HG03097 (cell line): ENCODE measurements at regions not wholly inside any gene's neighbourhood (a gene's known extent, or its start where the extent isn't known, plus 50 kb on each side); places are given as distances from the start of the nearest gene placed in this dataset.

ENCODE experiments used
- ATAC-seq: cut with Tn5 transposase; IDR thresholded peaks from one replicate; pipeline ENCODE4 v1.9.1; 2021; ENCODE audit not compliant: unreplicated experiment, low FRiP score

DNA sequence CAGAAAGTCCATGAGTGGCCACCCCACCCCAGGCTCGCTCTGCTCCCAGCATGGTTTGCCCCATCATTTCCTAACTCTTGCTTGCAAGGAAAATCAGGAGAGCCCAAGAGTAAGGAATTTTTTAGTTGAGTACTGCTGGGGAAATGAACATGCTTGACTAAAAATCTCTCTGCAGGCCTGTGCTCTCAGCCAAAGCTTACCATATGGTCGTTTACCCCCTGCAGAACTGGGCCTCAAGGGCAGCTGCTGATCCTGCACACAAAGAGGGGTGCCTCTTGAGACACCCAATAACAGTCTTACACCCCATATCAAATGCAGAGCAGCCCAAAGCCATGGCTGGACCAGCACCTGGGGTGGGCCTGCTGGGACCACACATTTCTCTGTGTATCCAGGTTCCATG is 183.2 kb downstream of the CXCL12 start:
- ATAC-seq = no peak

DNA sequence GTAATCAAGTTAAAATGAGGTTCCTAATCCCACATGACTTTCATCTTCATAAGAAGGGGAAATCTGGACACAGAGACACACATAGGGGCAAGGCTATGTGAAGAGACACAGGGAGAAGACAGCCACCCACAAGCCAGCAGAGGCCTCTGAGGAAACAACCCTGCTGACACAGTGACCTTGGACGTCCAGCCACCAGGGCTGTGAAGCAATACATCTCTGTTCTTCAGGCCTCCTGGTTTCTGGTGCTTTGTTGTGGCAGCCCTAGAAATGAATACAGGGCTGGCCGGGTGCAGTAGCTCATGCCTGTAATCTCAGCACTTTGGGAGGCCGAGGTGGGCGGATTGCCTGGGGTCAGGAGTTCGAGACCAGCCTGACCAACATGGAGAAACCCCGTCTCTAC is 183.9 kb downstream of the CXCL12 start:
- ATAC-seq = no peak

DNA sequence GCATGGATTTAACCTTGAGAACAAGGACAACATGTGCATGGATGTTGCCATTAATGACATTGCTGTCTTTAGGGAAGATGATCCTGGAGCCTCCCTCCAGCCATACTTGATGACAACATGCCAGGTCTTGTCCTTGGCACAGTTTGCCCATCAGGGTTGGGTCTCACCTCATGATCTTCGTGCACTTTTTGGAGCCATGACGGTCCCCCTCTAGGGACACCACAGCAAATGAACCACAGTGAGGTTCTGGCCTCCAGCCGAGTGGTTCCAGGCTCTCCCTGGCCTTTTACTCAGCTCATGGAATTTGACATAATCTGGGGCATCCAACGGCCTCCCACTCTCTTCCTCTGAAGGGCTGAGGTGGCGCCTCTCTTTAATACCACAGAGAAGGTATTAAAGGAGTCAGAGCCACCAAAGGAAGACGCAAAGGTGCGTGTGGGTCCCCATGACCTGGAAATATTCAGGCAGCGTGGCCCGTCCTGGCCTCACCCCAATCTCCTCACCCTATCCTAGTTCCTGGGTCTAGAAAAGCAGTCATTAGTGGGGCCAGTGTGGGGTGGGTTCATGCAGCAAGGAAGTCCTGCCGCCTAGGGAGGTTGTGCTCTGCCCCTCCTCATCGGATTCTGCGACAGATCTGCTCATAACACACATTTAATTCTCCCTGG is 184.8 kb downstream of the CXCL12 start:
- no peak for ATAC-seq

DNA sequence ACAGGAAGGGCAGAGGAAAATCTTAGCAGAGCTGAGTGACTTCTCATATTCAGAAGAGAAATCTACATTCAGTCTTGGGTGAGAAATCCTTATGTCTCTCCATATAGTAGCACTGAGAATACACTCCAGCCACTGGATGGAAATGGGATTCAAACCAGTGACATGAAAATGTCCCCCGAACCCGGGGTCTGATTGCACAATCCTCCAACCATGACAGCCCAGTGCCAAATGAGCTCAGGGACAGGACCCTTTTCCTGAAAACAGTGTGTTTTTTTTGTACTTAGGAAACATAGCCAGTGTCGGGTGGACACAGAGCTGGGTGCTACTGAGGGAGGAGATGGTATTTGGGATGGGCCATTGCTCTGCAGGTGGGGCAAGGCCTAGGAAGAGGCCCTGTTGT is 185.6 kb downstream of the CXCL12 start:
- ATAC-seq = no peak

DNA sequence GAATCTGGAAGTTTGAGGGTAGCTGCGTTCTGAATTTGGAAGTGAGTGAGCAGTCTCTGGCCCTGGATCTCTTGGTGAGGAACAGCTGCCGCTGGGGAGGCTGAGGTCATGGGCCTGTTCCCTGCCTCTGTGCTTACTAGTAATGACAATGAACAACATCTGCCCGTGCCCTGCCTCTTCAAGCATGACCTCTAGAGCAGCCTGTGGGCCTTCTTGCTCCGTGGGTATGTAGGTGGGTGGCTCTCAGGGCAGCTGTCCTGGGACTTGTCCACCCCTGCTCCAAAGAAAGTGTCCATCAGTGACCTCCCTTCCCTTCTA is 186.2 kb downstream of the CXCL12 start:
- ATAC-seq = no peak

DNA sequence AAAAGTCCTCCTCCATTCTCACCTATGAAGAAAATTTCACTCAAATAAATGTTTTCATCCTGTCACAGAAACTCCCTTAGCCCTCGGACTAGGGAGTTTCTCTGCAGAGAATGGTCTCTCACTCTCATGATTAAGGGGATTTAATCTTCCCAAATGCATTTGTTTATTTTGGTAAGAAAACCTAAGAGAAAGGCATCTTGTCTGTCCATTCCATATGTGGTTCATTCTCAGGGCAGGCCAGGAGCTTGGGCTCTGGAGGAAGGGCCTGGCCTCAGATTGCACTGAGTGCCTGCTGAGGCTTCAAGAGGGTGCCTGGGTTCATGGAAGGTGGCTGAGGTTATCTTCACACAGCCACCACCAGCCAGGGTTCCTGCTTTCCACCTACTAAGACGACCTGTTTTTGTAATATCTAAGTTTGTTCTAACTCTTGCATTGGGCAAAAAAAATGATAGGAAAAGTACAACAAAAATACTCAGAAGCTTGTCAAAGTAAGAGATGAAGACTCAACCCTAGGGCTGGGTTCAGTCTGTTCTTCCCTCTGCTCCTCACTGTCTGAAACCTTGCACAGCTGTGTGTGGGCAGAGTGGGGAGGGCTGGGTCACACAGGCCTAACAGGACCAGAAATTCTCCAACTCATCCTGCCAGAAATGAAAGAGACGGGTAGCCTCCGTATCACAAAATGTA is 186.7 kb downstream of the CXCL12 start:
- ATAC-seq = no peak

DNA sequence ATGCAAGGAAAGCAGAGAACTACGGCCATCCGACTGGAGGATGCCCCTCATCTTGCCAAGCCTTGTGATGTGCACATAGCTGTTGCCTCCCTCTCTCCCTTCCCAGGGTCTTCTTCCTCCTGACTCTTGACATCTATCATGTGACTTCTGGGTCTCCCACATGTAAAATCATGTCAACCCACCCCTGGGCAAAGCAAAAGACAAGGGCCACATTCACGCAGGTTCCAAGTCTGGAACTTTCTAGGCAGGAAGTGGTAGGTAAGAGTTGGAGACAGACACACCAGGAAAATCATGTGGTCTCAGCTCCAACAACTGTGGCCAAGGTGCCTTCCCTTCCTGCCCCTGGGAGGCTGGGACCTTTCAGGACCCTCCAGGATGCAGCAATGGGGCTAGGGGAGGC is 187.3 kb downstream of the CXCL12 start:
- ATAC-seq = no peak

DNA sequence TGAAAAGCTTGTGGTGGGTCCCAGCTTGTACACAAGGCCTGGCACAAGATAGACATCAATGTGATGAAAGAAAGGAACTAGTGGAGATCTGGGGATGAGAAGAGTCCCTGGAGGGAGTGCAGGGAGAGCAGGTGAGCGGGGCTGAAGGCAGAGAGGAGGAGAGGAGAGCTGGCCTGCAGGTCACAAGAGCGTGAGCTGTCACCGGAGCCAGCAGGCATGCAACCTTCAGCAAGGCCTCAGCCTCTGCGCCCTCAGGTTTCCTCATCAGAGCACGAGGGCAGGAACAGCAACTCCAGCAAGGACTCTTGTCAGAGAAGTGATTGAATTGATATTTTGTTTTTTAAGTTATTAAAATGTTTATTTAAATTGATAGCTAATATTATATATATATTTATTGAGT is 188.6 kb downstream of the CXCL12 start:
- ATAC-seq = no peak

DNA sequence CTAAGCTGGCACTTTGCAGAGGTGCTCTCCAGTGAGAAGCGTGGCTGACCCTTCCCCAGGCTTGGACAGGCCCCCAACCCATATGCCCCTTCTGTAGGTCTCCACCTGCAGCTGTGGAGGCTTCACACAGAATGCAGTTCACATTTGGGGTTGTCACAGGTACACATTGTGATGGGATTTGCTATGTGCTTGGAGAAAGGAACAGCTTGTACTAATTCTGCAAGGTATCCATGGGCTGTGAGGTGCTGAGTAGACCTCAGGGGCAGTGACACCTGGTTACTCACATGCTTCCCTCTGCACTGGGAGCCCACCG is 188.9 kb downstream of the CXCL12 start:
- ATAC-seq = no peak

DNA sequence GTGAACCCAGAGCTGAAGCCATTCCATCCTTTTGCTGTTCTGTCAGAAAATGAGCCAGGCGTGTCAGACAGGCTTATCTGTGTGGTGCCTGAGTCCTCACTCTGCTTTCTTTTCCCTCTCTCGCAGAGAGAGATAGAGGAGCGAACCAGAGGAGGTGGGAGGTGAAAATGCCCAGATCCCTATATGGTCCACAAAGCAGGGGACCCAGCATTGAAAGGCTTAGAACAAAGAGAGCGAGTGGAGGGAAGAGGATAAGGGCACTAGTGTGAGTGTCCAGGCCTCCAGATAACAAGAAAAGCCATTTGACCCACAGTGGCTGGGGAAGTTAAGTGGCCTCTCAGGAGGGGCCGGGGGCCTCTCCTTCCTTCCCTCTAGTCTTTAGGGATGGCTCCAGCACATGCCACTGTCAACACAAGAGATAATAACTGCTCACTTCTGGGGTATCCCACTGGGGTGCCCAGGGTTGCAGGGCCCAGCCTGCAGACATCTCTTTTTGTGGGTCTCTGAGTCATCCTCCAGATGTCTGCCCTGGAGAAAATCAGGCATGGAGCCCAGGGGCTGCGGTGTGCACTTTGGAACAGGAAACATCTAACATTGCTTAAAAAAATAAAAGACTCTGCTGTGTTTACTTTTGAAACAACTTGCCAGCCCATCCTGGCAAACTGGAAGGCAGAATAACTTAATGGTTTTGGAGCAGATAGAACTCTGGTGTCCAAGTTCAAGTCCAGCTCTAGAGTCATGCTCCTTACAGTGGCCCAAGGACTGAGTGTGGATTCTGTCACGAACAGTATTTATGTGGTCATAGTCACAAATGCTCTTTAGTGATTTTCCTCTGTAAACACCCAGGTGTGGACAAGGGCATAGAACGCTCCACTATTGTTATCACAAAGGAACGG is 189.5 kb downstream of the CXCL12 start:
- no peak for ATAC-seq

DNA sequence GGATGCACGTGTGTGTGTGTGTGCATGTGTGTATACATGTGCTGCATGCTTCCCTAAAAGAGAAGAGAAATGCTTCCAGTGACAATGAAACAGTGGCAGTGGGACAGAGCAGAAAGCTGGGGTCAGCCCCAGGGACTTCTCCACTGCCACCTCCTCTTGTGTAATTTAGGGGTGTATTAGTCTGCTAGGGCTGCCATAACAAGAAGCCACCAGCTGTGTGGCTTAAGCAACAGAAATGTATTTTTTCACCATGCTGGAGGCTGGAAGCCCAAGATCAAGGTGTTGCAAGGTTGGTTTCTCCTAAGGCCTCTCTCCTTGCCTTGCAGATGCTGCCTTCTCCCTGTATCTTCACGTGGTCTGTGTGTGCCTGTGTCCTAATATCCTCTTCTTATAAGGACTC is 190.5 kb downstream of the CXCL12 start:
- no peak for ATAC-seq

DNA sequence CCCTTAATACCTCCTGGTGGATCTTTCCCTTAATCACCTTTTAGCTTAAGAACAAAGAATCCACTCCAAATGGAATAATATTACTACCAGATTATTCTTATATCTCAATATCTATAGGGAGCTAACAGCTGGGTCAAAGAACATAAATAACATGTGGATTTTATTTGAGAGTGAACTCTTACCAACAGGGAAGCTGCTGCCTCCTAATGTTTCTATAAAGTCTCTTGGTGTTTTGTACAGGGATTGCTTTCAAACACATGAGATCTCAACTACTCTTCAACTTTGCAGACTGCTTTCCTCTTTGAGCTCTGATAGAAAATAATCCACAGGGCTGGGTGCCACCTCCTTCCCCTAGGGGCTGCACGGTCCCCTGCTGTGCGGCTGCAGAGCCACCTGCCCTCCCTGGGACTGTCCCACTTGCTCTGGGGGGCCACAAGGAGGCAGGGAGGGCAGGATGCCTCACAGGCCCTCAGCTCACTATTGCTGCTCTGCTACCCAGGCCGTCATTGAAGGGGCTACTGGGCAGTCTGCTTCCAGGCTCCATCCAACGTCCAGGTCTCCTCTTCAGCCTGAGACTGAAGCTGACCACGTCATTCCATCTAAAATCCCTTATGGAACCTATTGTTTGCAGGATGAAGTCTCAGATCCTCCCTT is 191.2 kb downstream of the CXCL12 start:
- no peak for ATAC-seq

DNA sequence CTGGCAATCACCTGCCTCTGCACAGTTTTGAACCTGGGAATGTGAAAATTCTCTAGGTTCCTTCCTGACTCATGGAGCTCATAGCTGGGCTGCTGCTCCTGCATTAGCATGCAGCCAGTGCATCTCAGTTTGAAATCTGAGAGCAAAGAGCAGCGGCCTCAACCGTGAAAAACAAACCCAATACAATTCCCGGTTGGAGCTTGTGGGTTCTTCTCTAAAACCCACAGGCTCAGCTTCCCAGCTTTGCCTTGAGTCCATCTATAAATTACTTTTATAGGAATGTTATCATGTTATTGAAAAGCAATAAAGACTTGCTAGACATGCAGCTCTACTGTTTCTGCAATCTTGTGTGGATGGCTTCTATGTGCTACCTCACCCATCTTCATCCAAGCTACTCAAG is 191.7 kb downstream of the CXCL12 start:
- no peak for ATAC-seq

DNA sequence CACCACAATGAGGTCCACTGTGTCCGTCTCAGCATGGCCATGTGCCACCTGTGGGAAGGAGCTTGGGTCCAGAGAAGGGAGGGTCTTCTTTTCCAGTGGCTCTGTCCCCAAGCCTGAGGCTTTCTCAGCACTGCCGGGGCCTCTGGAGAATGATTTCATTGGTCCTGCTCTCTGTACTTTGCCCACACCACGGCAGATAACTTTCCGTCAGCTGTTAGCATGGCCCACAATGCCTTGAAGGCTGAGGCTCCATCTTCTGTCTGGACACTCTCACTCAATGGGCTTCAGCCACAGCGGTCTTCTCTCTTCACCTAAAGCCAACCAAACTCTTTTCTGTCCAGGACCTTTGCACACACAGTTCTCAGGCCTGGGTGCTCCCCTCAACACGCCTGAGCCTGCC is 192.5 kb downstream of the CXCL12 start:
- no peak for ATAC-seq

DNA sequence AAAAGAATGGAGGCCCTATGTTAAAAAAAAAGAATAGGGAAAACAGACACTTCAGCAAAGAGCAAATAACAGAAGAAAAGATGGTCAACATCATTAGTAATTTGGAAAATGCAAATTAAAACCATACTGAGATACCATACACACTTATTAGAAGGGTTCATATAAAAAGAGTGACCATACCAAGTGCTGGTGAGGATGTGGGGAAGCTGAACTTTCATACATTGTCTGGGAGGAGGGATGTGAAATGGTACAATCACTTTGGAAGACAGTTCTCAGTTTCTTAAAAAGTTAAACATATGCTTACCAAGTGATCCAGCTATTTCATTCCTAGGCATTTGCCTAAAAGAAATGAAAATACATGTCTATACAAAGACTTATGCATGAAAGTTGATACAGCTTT is 194.4 kb downstream of the CXCL12 start:
- ATAC-seq = no peak

DNA sequence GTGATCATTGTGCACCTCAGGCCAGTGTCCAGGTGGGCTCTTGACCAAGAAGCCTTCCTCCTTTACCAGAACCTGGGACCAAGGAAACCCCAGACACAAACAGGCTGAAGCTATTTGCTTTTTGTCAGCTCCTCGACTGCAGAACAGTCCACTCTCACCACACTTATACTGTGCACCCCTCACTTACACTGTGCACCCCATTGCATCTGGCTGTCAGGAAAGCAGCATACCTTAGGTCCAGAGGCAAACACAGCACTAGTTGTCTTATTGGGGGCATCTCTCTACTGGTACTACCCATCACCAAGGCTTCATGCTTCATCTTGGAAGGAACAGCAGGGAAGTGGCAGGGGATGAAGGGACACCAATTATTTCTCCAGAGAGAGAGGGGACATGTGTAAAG is 198.1 kb downstream of the CXCL12 start:
- ATAC-seq = no peak

DNA sequence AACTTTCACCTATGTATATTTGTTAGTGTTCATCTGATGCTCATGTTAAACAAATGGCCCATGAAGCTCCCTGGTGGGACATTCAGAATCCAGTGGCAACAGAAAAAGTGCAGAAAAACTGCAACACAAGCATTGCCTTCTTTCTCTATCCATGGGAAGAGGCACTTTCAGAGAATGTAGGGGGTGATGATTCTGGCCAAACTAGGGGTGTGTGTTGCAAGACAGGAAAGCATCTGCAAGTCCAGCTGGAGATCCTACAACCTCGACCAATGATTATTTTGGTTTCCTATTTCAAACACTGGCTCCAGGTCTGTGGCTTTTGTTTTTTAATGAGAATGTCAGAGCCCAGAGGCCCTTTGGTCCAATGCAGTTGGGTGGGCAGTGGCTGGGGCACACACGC is 198.7 kb downstream of the CXCL12 start:
- ATAC-seq = no peak

DNA sequence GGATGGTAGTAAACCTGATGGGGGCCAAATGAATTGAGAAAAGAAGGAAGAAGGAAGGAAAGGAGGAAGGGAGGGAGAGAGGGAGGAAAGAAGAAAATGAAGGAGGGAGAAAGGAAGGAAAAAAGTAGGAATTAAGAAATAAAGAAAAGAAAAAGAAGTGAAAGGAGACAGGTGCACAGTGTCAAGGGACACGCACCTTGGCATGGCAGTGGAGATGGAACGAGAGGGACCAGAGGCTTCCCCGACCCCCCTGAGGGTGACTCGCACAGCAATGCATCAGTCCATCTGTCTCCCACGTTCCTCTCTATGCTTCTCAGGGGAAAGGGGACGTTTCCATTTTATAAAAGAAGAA is 199.6 kb downstream of the CXCL12 start:
- ATAC-seq = no peak

DNA sequence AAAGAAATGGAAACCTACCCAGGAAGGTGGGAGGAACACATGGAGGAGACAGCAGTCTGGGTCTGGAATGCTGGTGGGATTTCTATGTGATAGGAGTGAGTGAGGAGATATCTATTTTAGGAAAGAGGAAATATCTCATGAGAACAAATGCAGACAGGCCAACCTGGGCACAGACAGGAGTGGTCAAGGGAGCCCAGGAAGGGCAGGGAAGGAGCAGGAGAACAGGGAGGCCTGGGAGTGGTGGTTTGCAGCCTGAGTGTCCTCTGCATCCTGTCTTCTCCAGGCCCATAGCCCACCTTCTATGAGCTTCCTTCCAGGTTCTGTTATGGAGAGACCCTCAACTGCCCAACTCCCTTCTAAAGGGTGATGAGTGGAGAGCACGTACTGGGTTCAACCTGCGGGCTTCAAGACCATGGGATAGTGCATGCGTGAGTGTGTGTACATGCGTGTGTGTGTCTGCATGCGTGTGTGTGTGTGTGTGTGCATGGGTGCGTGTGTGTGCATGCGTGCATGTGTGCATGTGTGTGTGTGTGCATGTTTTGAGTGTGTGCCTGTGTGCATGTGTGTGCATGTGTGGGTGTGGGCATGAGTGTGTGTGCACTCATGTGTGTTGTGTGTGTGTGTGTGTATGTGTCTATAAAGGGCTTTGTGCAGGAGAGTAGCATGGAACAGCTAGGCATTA is 200.1 kb downstream of the CXCL12 start:
- ATAC-seq = no peak

DNA sequence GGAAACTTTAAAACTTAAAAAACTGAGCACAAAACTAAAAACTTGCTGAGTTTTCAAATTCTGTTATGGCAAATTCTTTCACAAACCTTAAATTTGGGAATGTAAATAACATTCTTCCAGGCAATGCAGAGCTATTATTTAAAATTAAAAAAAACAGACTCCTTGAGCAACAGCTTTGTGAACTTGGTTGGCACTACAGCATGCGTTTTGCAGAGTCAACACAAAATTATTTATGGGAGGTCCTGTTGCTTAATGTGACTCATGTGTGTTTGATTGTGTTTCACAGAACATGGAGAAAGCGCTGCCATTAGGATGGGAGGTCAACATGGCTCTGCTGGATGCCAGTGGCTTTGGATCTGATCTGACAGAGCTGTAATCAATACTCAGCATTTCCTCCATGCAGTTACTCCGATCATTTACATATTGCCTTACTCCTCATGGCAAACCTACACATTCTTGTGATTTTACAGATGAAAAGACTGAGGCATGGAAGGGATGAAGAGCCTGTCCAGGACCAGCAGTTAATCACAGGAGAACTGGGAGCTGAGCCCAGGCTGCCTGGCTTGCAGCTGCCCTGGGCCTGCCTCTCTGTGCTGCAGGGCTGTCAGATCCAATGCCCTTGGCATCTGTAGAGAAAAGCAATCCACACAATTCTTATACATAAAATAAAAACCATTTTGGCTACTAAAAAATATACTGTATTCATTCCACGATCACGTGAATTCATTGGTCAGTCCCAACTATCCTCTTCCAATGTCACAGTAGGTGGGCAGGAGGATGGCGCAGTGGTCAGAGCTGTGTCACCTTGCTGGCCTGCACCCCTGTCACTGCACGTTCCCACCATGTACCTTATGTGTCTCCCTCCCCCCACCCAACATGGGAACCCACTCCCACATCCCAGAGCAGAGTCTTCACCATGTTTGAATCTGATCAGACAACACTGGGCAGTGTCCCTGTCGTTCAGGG is 200.9 kb downstream of the CXCL12 start:
- no peak for ATAC-seq
